ENCODE measurements at regions not wholly inside any gene's neighbourhood (a gene's known extent, or its start where the extent isn't known, plus 50 kb on each side); places are given as distances from the start of the nearest gene placed in this dataset.

GRCh38 chr5:54895816-54896341 lies 89.5 kb downstream of the ESM1 start:
- Histone ChIP-seq H3K9ac (ENCODE audit: low read depth, low read length) (no peak overlapping the region), H3K9me3 (ENCODE audit: control insufficient read depth, insufficient read depth, low read length) (no peaks in the 10 kb centered on the region), H3K36me3 (ENCODE audit: insufficient read depth, low read length) (no peaks in the 10 kb centered on the region), H3K4me1 (ENCODE audit: insufficient read depth, low read length) (no peaks in the 10 kb centered on the region)

GRCh38 chr5:54894957-54895815 lies 90.2 kb downstream of the ESM1 start:
- Histone ChIP-seq H3K9ac (ENCODE audit: low read depth, low read length) (no peak overlapping the region), H3K36me3 (ENCODE audit: insufficient read depth, low read length) (no peaks in the 10 kb centered on the region), H3K4me1 (ENCODE audit: insufficient read depth, low read length) (no peaks in the 10 kb centered on the region), H3K9me3 (ENCODE audit: control insufficient read depth, insufficient read depth, low read length) (no peaks in the 10 kb centered on the region)

GRCh38 chr5:54889826-54890225 lies 95.6 kb downstream of the ESM1 start:
- no peaks in the 10 kb centered on the region for H3K9me3 ChIP-seq (ENCODE audit: control insufficient read depth, insufficient read depth, low read length)
- no peaks in the 10 kb centered on the region for H3K36me3 ChIP-seq (ENCODE audit: insufficient read depth, low read length)
- H3K4me1 ChIP-seq (ENCODE audit: insufficient read depth, low read length) = no peaks in the 10 kb centered on the region
- H3K9ac ChIP-seq (ENCODE audit: low read depth, low read length) = no peak overlapping the region

GRCh38 chr5:54887663-54888062 lies 97.7 kb downstream of the ESM1 start:
- no peak overlapping the region for H3K9ac ChIP-seq (ENCODE audit: low read depth, low read length)

GRCh38 chr5:54886866-54887265 lies 98.5 kb downstream of the ESM1 start:
- Histone ChIP-seq H3K9me3 (ENCODE audit: control insufficient read depth, insufficient read depth, low read length) (no peaks in the 10 kb centered on the region), H3K4me1 (ENCODE audit: insufficient read depth, low read length) (no peaks in the 10 kb centered on the region), H3K9ac (ENCODE audit: low read depth, low read length) (no peak overlapping the region), H3K36me3 (ENCODE audit: insufficient read depth, low read length) (no peaks in the 10 kb centered on the region)

More at GRCh38 chr5:54887663-54888062, 97.7 kb downstream of the ESM1 start:
- Histone ChIP-seq H3K9me3 (ENCODE audit: control insufficient read depth, insufficient read depth, low read length) (no peaks in the 10 kb centered on the region), H3K4me1 (ENCODE audit: insufficient read depth, low read length) (no peaks in the 10 kb centered on the region), H3K36me3 (ENCODE audit: insufficient read depth, low read length) (no peaks in the 10 kb centered on the region)

- Histone ChIP-seq H3K9me3 (ENCODE audit: control insufficient read depth, insufficient read depth, low read length) (no peaks in the 10 kb centered on the region), H3K4me1 (ENCODE audit: insufficient read depth, low read length) (no peaks in the 10 kb centered on the region), H3K9ac (ENCODE audit: low read depth, low read length) (no peak overlapping the region), H3K36me3 (ENCODE audit: insufficient read depth, low read length) (no peaks in the 10 kb centered on the region)
Observed at GRCh38 chr5:54885636-54886035, 99.8 kb downstream of the ESM1 start.

- peak overlapping the region; percentile 64; the same call in 1 of the 2 replicates for H3K9ac ChIP-seq (ENCODE audit: low read depth, low read length)
- H3K36me3 ChIP-seq (ENCODE audit: insufficient read depth, low read length) = no peaks in the 10 kb centered on the region
- H3K4me1 ChIP-seq (ENCODE audit: insufficient read depth, low read length) = 0 out of 2 replicates have a peak, but pooled peaks cover 4% of the 10 kb centered on the region
- H3K9me3 ChIP-seq (ENCODE audit: control insufficient read depth, insufficient read depth, low read length) = no peaks in the 10 kb centered on the region
Observed at GRCh38 chr5:54884195-54884536, 101.2 kb downstream of the ESM1 start.

GRCh38 chr5:54883374-54884194 lies 101.8 kb downstream of the ESM1 start:
- Histone ChIP-seq H3K4me1 (ENCODE audit: insufficient read depth, low read length) (0 out of 2 replicates have a peak, but pooled peaks cover 4% of the 10 kb centered on the region), H3K36me3 (ENCODE audit: insufficient read depth, low read length) (no peaks in the 10 kb centered on the region), H3K9ac (ENCODE audit: low read depth, low read length) (peak overlapping the region; percentile 64), H3K9me3 (ENCODE audit: control insufficient read depth, insufficient read depth, low read length) (no peaks in the 10 kb centered on the region)

GRCh38 chr5:54882841-54883240 lies 102.6 kb downstream of the ESM1 start:
- Histone ChIP-seq H3K9ac (ENCODE audit: low read depth, low read length) (peak overlapping the region; percentile 64; the same call in 1 of the 2 replicates), H3K36me3 (ENCODE audit: insufficient read depth, low read length) (no peaks in the 10 kb centered on the region), H3K9me3 (ENCODE audit: control insufficient read depth, insufficient read depth, low read length) (no peaks in the 10 kb centered on the region), H3K4me1 (ENCODE audit: insufficient read depth, low read length) (0 out of 2 replicates have a peak, but pooled peaks cover 4% of the 10 kb centered on the region)

GRCh38 chr5:54882101-54882500 lies 103.3 kb downstream of the ESM1 start:
- H3K9me3 ChIP-seq (ENCODE audit: control insufficient read depth, insufficient read depth, low read length) = no peaks in the 10 kb centered on the region
- H3K36me3 ChIP-seq (ENCODE audit: insufficient read depth, low read length) = no peaks in the 10 kb centered on the region
- H3K9ac ChIP-seq (ENCODE audit: low read depth, low read length) = no peak overlapping the region

GRCh38 chr5:54881286-54882005 lies 103.9 kb downstream of the ESM1 start:
- Histone ChIP-seq H3K4me1 (ENCODE audit: insufficient read depth, low read length) (peaks cover 12% of the 10 kb centered on the region; the same call in 1 of the 2 replicates), H3K9ac (ENCODE audit: low read depth, low read length) (no peak overlapping the region), H3K9me3 (ENCODE audit: control insufficient read depth, insufficient read depth, low read length) (no peaks in the 10 kb centered on the region), H3K36me3 (ENCODE audit: insufficient read depth, low read length) (no peaks in the 10 kb centered on the region)

More at GRCh38 chr5:54882101-54882500, 103.3 kb downstream of the ESM1 start:
- H3K4me1 ChIP-seq (ENCODE audit: insufficient read depth, low read length) = peaks cover 6% of the 10 kb centered on the region; the same call in 1 of the 2 replicates

- no peaks in the 10 kb centered on the region for H3K36me3 ChIP-seq (ENCODE audit: insufficient read depth, low read length)
- H3K9ac ChIP-seq (ENCODE audit: low read depth, low read length) = no peak overlapping the region
- H3K4me1 ChIP-seq (ENCODE audit: insufficient read depth, low read length) = peaks cover 26% of the 10 kb centered on the region; the same call in 1 of the 2 replicates
- H3K9me3 ChIP-seq (ENCODE audit: control insufficient read depth, insufficient read depth, low read length) = no peaks in the 10 kb centered on the region
Observed at GRCh38 chr5:54876976-54877375, 108.4 kb downstream of the ESM1 start.

- no peaks in the 10 kb centered on the region for H3K36me3 ChIP-seq (ENCODE audit: insufficient read depth, low read length)
- H3K9ac ChIP-seq (ENCODE audit: low read depth, low read length) = no peak overlapping the region
- H3K9me3 ChIP-seq (ENCODE audit: control insufficient read depth, insufficient read depth, low read length) = no peaks in the 10 kb centered on the region
- H3K4me1 ChIP-seq (ENCODE audit: insufficient read depth, low read length) = peaks cover 26% of the 10 kb centered on the region; the same call in 1 of the 2 replicates
Observed at GRCh38 chr5:54876556-54876955, 108.8 kb downstream of the ESM1 start.

Measured in ES-I3 (cell line).